Fibroblast of villous mesenchyme (primary cell): ENCODE measurements at regions not wholly inside any gene's neighbourhood (a gene's known extent, or its start where the extent isn't known, plus 50 kb on each side); places are given as distances from the start of the nearest gene placed in this dataset.

Experiments used
- DNase-seq: peaks from one replicate; pipeline ENCODE4 v3.0.0-alpha.2; 2010; ENCODE audit warnings: low read depth
- H3K4me3 ChIP-seq: 2 replicates; pipeline ENCODE4 v1.5.1; 2011; ENCODE audit warnings: low read depth, mild to moderate bottlenecking, low read length
- TF ChIP-seq, protein P1 (sequence below): IDR thresholded peaks from 2 replicates; pipeline ENCODE4 v1.5.1; 2012; ENCODE audit warnings: low read depth, mild to moderate bottlenecking, low read length; ENCODE audit not compliant: insufficient read depth

DNA sequence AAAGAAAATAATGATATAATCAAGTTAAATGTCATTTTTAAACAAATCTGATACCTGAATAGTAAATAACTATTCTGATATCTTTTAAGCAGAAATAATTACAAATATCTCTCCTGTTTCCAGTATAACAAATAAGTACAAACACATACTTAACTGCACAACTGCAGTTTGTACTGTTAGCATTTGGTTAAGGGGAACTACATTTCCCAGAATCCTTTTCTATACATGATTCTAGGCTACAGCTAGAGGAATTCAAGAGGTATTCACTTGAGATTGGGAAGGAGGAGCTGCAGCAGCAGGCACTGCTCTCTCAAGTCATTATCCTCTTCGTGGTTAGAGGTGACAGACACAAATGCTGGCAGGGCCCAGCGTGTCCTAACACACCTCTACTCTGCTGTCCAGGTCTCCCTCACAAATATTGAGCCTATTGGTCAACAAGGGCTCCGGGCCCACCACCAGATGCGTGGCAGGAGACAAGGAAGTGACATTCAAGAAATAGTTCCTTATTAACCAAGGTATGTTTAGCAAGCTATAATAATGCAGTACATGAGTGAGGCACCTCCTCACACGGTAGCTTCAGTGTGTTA lies 255.1 kb upstream of the MKLN1 start:
- DNase-seq: peak; percentile 53
- peak overlapping the region; percentile 6 for H3K4me3 ChIP-seq

DNA sequence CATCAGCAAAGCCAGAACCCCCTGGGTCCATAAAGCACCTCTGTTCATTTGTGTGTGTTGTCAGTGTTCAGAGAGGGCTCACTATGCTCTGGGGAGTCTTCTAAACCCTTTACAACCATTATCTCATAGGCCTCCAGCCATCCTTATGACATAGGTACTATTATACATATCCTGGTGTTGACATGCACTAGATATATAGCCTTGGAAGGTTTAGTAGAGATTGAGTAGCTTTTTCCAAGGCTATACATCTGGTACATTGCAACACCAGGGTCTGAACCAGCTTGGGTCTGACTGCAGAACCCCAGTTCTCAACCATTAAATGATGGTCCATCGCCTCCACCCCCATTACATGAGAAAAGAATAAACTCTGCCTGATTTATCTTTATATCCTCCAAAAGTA lies 253.6 kb upstream of the MKLN1 start:
- TF ChIP-seq, protein P1, sequence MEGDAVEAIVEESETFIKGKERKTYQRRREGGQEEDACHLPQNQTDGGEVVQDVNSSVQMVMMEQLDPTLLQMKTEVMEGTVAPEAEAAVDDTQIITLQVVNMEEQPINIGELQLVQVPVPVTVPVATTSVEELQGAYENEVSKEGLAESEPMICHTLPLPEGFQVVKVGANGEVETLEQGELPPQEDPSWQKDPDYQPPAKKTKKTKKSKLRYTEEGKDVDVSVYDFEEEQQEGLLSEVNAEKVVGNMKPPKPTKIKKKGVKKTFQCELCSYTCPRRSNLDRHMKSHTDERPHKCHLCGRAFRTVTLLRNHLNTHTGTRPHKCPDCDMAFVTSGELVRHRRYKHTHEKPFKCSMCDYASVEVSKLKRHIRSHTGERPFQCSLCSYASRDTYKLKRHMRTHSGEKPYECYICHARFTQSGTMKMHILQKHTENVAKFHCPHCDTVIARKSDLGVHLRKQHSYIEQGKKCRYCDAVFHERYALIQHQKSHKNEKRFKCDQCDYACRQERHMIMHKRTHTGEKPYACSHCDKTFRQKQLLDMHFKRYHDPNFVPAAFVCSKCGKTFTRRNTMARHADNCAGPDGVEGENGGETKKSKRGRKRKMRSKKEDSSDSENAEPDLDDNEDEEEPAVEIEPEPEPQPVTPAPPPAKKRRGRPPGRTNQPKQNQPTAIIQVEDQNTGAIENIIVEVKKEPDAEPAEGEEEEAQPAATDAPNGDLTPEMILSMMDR: no peak
- H3K4me3 ChIP-seq: no peak overlapping the region
- DNase-seq: peak; percentile 32

More for the DNA sequence above, 255.1 kb upstream of the MKLN1 start:
- TF ChIP-seq, protein P1: no peak

DNA sequence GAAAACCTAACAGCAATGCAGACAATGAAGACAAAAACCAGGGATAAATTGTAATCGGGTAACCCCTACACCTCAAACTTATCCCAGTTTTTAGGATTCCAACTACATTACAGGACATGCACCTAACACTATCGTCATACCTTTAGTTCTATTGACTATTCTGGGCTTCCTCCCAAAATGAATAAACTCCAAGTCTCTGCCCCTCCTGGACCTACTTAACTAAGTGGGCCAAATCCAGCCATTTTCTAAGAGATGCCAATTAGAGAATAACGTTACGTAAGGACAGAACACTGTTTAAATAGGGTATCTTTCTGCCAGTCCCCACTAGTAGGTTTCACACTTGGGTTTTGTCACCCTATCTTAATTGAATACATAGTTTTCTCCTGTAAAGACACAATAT lies 253.1 kb upstream of the MKLN1 start:
- TF ChIP-seq, protein P1: no peak

DNA sequence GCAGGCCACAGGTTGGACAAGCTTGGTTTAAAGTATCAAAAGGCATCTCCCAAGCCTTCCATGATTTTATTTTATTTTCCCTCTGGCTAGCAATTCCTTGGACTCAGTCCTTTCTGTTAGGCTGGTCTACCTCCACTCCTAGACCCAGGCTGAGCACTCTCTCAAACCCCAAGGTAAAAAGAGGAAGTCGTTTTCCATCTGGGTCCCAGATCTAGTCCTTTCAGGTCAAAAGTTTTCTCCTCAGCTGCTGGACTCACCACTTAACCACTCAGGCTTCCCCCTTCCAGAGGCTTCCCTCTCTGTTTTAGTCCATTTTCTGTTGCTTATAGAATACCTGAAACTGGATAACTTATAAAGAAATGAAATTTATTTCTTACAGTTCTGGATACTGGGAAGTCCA lies 252.3 kb upstream of the MKLN1 start:
- TF ChIP-seq, protein P1: no peak
- H3K4me3 ChIP-seq: no peak overlapping the region
- DNase-seq: no peak

More for the DNA sequence above, 253.1 kb upstream of the MKLN1 start:
- no peak for DNase-seq
- H3K4me3 ChIP-seq: no peak overlapping the region

DNA sequence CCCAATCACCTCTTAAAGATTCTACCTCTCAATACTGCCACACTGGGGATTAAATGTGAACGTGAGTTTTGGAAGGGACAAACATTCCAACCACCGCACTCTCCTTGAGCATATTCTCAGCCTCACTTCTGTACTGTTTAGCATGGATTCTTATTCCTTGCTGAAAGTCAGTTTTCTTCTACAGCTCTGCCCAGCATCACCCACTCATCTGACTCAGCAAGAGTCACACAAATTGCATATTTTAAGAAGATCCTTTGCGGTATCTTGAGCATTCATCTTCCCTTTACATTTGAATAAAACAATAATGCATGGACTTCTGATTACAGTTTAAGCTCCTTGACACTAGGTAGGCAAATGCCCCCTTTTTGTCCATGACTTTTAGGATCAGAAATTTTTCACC lies 251.6 kb upstream of the MKLN1 start:
- no peak overlapping the region for H3K4me3 ChIP-seq
- DNase-seq: peak; percentile 44
- TF ChIP-seq, protein P1: no peak

DNA sequence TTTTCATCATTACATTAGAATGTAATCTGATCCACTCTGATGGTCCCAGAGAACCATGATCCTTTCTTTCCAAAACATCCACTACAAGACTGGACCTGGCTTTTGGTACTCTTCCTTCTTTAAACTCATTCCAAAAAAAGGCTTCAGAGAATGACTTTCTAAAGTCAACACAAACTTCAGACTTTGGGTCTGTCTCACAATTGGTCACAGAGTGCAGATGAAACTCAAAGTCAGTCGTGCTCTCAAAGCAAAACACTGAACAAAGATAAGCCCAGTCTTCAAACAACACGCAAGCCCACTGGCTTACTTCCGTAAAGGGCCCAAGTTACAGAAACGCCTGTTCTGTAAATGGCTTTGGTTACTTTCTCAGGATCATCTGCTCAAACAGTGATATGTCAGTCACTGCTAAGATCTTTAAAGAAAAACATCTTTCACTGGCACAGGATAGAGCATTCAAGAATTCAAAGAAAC lies 250.9 kb upstream of the MKLN1 start:
- TF ChIP-seq, protein P1: no peak
- H3K4me3 ChIP-seq: no peak overlapping the region
- DNase-seq: peak; percentile 61

DNA sequence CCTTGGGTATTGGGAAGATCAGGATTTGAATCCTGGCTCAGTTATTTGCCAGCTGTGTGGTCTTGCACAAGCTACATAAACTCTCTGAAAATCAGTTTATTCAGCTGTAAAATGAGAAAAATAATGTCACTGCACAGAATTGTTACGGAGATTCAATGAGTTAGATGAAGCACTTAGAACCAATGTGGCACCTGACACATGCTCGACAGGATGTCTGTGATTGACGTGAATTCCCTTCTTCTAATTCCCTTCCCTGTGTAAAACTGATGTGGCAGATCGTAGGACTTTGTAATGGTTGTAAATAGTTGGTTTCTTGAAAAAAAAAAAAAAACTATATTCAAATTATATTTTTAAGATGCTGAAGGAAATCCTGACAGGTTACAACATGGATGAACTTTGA lies 249.9 kb upstream of the MKLN1 start:
- H3K4me3 ChIP-seq: no peak overlapping the region
- no peak for DNase-seq
- TF ChIP-seq, protein P1: no peak
